IPS-15b (cell line): ENCODE measurements at regions not wholly inside any gene's neighbourhood (a gene's known extent, or its start where the extent isn't known, plus 50 kb on each side); places are given as distances from the start of the nearest gene placed in this dataset.

Source experiments
- H3K27me3 ChIP-seq: one replicate; pipeline ENCODE4 v1.6.1; 2013; ENCODE audit warnings: low read length; ENCODE audit not compliant: control insufficient read depth, insufficient read depth
- H3K36me3 ChIP-seq: one replicate; pipeline ENCODE4 v1.6.1; 2013; ENCODE audit warnings: low read length; ENCODE audit not compliant: control insufficient read depth, insufficient read depth
- H3K4me1 ChIP-seq: one replicate; pipeline ENCODE4 v1.6.1; 2013; ENCODE audit warnings: mild to moderate bottlenecking, low read length; ENCODE audit not compliant: control insufficient read depth, insufficient read depth
- H3K4me3 ChIP-seq: one replicate; pipeline ENCODE4 v1.5.1; 2013; ENCODE audit warnings: low read depth, low read length
- H3K9ac ChIP-seq: one replicate; pipeline ENCODE4 v1.6.1; 2013; ENCODE audit warnings: low read depth, mild to moderate bottlenecking, low read length
- H3K9me3 ChIP-seq: one replicate; pipeline ENCODE4 v1.6.1; 2013; ENCODE audit warnings: mild to moderate bottlenecking, low read length; ENCODE audit not compliant: control insufficient read depth, insufficient read depth

GRCh38 chr11:80194016-80194415 lies 753.2 kb upstream of the TENM4 start:
- Histone ChIP-seq H3K4me1 (peaks cover 19% of the 10 kb centered on the region), H3K27me3 (no peaks in the 10 kb centered on the region), H3K36me3 (no peaks in the 10 kb centered on the region), H3K9ac (no peak overlapping the region), H3K4me3 (no peak overlapping the region), H3K9me3 (no peaks in the 10 kb centered on the region)

DNA sequence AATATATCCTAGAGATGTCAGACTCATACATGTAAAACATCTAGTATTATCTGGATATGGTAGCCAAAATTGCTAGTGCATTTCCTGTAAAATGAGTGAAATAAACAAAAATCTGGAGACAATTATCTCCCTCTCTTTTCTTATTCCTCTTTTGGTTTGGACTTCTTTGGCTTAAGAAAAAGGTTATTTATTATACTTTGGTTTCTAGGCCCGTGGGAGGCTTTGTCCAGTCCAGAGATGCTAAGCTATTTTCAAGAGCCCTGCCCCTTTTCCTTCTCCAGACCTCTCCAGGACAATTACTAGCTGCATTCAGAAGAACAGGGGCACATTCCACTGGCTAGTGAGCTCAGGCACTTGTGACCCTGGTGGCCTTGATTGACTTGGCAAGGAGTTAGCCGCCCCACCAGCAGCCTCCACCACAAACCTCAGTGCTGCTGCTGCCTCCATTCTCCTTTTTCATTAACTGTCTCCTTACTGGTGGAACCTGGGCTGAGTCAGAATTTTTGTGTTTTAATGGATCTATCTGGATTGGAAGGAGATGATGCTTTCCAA lies 747.3 kb upstream of the TENM4 start:
- no peaks in the 10 kb centered on the region for H3K9me3 ChIP-seq
- peaks cover 7% of the 10 kb centered on the region for H3K4me1 ChIP-seq
- no peak overlapping the region for H3K4me3 ChIP-seq
- H3K36me3 ChIP-seq: no peaks in the 10 kb centered on the region
- H3K27me3 ChIP-seq: no peaks in the 10 kb centered on the region
- no peak overlapping the region for H3K9ac ChIP-seq

GRCh38 chr11:80186692-80187091 lies 745.9 kb upstream of the TENM4 start:
- no peaks in the 10 kb centered on the region for H3K36me3 ChIP-seq

GRCh38 chr11:80182901-80183300 lies 742.1 kb upstream of the TENM4 start:
- Histone ChIP-seq H3K36me3 (peaks cover 2% of the 10 kb centered on the region), H3K9me3 (no peaks in the 10 kb centered on the region), H3K4me1 (no peaks in the 10 kb centered on the region), H3K4me3 (no peak overlapping the region), H3K9ac (no peak overlapping the region), H3K27me3 (no peaks in the 10 kb centered on the region)

More at GRCh38 chr11:80186692-80187091, 745.9 kb upstream of the TENM4 start:
- Histone ChIP-seq H3K4me3 (no peak overlapping the region), H3K9me3 (no peaks in the 10 kb centered on the region), H3K27me3 (no peaks in the 10 kb centered on the region), H3K9ac (no peak overlapping the region), H3K4me1 (peaks cover 7% of the 10 kb centered on the region)

DNA sequence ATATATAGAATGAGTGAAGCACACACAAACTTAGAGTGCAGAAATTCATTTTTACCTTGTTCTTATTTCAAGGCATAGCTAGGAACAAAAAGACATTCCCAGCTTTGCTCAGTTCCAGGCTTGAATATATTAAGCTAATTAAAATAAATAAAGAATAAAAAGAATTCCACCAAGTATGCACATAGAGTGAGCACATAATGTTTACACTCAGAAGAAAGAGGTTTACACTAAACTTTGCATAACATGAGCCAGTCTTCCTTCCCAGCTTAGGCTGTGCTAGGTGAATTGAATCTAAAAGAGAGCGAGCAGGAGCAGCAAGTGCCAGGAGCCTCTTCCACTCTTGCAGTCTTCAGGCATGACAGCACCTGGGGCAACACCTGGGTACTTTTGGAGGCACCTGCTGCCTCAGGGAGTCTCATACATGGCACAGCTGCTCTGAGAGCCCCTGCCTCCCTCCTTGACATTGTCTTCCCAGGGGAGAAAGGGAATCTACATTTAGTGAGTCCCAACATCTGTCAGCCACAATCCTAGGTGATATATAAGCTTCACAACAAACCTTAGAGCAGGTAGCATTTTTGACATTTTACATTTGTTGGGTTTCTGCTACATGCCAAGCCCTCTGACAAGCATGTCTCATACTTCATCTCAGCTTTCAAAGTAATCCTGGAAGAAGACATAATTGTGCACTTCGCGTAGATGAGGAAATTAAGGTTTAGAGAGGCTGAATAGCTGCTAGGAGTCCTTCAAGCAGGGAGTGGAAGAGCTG lies 732.7 kb upstream of the TENM4 start:
- no peaks in the 10 kb centered on the region for H3K9me3 ChIP-seq
- H3K9ac ChIP-seq: no peak overlapping the region
- no peaks in the 10 kb centered on the region for H3K36me3 ChIP-seq
- no peaks in the 10 kb centered on the region for H3K27me3 ChIP-seq
- no peak overlapping the region for H3K4me3 ChIP-seq
- H3K4me1 ChIP-seq: no peaks in the 10 kb centered on the region

DNA sequence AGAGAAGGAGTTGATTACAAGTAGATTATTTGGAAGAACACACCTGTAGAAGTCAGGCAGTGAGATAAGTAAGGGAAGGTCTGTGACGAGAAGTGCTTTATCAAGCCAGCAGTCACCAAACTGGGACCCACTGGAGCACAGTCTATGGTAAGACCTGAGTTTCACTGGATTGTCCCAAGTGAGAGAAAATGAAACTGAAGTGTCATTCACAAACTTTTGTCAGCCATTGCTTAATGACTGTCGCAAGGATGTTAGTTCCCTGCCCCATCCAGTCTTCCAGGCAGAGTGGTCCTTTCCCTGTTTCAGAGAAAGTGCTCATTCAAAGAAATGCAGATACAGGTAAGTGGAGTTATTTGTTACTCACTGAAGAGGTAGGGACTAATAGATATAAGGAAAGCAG lies 728.0 kb upstream of the TENM4 start:
- no peaks in the 10 kb centered on the region for H3K36me3 ChIP-seq
- no peaks in the 10 kb centered on the region for H3K9me3 ChIP-seq
- no peaks in the 10 kb centered on the region for H3K27me3 ChIP-seq
- no peak overlapping the region for H3K9ac ChIP-seq
- no peak overlapping the region for H3K4me3 ChIP-seq
- no peaks in the 10 kb centered on the region for H3K4me1 ChIP-seq

- H3K9me3 ChIP-seq: no peaks in the 10 kb centered on the region
- no peak overlapping the region for H3K9ac ChIP-seq
- no peaks in the 10 kb centered on the region for H3K4me1 ChIP-seq
- no peak overlapping the region for H3K4me3 ChIP-seq
- H3K36me3 ChIP-seq: no peaks in the 10 kb centered on the region
- no peaks in the 10 kb centered on the region for H3K27me3 ChIP-seq
Observed at GRCh38 chr11:80167766-80168165, 726.9 kb upstream of the TENM4 start.

- H3K27me3 ChIP-seq: no peaks in the 10 kb centered on the region
- H3K9me3 ChIP-seq: no peaks in the 10 kb centered on the region
- H3K9ac ChIP-seq: no peak overlapping the region
Observed at GRCh38 chr11:80165744-80166143, 724.9 kb upstream of the TENM4 start.

GRCh38 chr11:80163441-80163840 lies 722.6 kb upstream of the TENM4 start:
- no peak overlapping the region for H3K4me3 ChIP-seq
- no peaks in the 10 kb centered on the region for H3K4me1 ChIP-seq
- H3K36me3 ChIP-seq: no peaks in the 10 kb centered on the region
- no peak overlapping the region for H3K9ac ChIP-seq
- no peaks in the 10 kb centered on the region for H3K27me3 ChIP-seq
- no peaks in the 10 kb centered on the region for H3K9me3 ChIP-seq

More at GRCh38 chr11:80165744-80166143, 724.9 kb upstream of the TENM4 start:
- no peaks in the 10 kb centered on the region for H3K4me1 ChIP-seq
- no peaks in the 10 kb centered on the region for H3K36me3 ChIP-seq
- H3K4me3 ChIP-seq: no peak overlapping the region

DNA sequence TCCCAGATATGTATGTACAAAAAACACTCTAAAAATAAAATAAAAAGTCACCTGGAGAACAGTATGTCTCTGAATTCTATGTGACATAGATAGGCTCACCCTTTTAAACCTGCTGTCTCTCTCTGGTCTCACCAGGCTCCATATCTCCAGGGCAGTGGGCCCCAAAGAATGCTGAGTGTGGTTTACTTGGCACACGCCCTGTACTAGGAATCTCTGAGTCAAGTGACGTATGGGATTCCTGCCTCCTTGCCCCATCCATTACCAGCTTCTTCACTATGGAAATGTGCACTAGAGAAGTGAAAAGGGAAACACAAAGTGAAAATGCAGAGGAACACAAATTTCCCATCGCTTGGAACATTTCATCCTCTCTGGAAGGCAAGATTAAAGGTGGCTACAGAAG lies 722.2 kb upstream of the TENM4 start:
- no peaks in the 10 kb centered on the region for H3K36me3 ChIP-seq
- H3K4me3 ChIP-seq: no peak overlapping the region
- no peak overlapping the region for H3K9ac ChIP-seq
- peaks cover 1% of the 10 kb centered on the region for H3K4me1 ChIP-seq
- no peaks in the 10 kb centered on the region for H3K27me3 ChIP-seq
- no peaks in the 10 kb centered on the region for H3K9me3 ChIP-seq

DNA sequence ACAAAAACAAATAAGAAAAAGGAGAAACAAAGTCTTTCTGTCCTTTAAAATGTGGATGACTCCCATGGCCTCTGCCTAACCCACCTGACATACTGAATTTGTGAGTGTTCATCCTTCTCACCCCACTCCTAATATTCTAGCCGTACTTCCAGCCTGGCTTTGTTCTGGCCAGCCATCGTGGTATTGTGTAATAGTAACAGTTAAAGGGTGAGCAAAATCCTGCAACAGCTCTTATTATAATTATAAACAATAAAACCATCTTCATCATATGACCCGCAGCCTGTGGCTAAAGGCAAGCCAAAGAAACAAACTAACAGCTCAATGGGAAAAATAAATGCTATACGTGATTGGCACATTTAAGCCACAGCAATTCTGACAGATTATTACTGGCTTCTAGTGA lies 721.6 kb upstream of the TENM4 start:
- Histone ChIP-seq H3K36me3 (no peaks in the 10 kb centered on the region), H3K4me1 (peaks cover 8% of the 10 kb centered on the region), H3K9me3 (no peaks in the 10 kb centered on the region), H3K27me3 (no peaks in the 10 kb centered on the region), H3K9ac (no peak overlapping the region), H3K4me3 (no peak overlapping the region)

- Histone ChIP-seq H3K4me1 (peaks cover 10% of the 10 kb centered on the region), H3K9me3 (no peaks in the 10 kb centered on the region), H3K27me3 (no peaks in the 10 kb centered on the region), H3K9ac (no peak overlapping the region), H3K36me3 (no peaks in the 10 kb centered on the region), H3K4me3 (no peak overlapping the region)
Observed at GRCh38 chr11:80157447-80157846, 716.6 kb upstream of the TENM4 start.
